ENCODE measurements at regions not wholly inside any gene's neighbourhood (a gene's known extent, or its start where the extent isn't known, plus 50 kb on each side); places are given as distances from the start of the nearest gene placed in this dataset.

DNA sequence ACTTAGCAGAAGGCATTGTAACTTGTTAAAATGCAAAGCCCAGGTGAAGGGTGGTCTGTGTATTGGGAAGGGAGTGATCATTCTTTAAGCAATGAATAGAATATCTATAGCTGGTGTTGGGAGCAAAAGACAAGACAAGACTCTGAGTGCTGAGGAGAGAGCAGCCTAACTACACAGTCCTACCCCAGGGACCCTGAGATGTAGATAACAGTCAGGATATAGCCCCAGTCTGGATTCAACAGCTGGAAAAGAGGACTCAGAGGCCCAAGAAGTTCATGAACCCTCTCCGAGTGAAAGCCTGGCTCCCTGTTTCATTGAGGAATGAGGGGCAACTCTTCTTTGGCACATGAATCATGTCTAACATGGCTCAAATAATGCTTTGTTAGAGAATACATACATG lies 310.7 kb upstream of the SLC14A2 start (continued):
- TF ChIP-seq, protein P1, sequence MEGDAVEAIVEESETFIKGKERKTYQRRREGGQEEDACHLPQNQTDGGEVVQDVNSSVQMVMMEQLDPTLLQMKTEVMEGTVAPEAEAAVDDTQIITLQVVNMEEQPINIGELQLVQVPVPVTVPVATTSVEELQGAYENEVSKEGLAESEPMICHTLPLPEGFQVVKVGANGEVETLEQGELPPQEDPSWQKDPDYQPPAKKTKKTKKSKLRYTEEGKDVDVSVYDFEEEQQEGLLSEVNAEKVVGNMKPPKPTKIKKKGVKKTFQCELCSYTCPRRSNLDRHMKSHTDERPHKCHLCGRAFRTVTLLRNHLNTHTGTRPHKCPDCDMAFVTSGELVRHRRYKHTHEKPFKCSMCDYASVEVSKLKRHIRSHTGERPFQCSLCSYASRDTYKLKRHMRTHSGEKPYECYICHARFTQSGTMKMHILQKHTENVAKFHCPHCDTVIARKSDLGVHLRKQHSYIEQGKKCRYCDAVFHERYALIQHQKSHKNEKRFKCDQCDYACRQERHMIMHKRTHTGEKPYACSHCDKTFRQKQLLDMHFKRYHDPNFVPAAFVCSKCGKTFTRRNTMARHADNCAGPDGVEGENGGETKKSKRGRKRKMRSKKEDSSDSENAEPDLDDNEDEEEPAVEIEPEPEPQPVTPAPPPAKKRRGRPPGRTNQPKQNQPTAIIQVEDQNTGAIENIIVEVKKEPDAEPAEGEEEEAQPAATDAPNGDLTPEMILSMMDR (conservative IDR thresholded peaks at IDR 0.05; ENCODE audit: low read depth in 2 of 2): no peak
- TF ChIP-seq STAT1 (IDR thresholded peaks at IDR 0.05; ENCODE audit: unreplicated experiment) (no peak), NANOG (IDR thresholded peaks at IDR 0.05; ENCODE audit: borderline replicate concordance) (no peak), CREB1 (CRISPR knock-in tag; IDR thresholded peaks at IDR 0.05; ENCODE audit: low read depth) (no peak)
- TF ChIP-seq, protein P2, sequence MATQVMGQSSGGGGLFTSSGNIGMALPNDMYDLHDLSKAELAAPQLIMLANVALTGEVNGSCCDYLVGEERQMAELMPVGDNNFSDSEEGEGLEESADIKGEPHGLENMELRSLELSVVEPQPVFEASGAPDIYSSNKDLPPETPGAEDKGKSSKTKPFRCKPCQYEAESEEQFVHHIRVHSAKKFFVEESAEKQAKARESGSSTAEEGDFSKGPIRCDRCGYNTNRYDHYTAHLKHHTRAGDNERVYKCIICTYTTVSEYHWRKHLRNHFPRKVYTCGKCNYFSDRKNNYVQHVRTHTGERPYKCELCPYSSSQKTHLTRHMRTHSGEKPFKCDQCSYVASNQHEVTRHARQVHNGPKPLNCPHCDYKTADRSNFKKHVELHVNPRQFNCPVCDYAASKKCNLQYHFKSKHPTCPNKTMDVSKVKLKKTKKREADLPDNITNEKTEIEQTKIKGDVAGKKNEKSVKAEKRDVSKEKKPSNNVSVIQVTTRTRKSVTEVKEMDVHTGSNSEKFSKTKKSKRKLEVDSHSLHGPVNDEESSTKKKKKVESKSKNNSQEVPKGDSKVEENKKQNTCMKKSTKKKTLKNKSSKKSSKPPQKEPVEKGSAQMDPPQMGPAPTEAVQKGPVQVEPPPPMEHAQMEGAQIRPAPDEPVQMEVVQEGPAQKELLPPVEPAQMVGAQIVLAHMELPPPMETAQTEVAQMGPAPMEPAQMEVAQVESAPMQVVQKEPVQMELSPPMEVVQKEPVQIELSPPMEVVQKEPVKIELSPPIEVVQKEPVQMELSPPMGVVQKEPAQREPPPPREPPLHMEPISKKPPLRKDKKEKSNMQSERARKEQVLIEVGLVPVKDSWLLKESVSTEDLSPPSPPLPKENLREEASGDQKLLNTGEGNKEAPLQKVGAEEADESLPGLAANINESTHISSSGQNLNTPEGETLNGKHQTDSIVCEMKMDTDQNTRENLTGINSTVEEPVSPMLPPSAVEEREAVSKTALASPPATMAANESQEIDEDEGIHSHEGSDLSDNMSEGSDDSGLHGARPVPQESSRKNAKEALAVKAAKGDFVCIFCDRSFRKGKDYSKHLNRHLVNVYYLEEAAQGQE (IDR thresholded peaks at IDR 0.05; ENCODE audit: unreplicated experiment): no peak

DNA sequence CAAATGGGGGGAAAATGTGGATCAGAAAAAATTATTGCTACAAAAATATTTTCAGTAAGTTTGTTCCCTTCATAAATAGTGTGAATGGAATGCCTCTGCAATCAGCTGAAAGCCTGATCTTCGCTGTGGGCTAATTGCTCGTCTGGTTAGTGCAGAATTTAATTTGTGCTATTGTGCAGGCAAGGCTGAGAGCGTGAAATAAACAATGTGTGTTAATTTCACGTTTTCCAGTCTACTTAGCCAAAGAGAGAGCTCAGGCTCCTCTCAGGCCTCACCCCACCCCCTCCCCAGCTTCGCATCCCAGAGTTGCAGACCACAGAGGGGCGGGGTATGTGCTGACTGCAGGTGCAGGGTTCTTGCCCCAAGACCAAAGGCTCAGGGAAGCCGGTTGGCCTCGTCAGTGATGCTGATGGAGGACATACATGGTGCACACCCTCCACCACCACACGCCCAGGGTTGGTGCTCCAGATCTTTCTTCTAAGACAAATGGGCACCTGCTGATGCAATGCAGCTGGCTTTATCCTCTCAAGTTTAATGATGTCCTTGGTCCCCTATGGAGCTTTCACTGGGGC lies 302.6 kb upstream of the SLC14A2 start:
- peaks cover 10% of the 10 kb centered on the region for H3K9me2 ChIP-seq (ENCODE audit: insufficient read depth)
- no peak overlapping the region for H3K27ac ChIP-seq (ENCODE audit: low read depth)
- H2AFZ ChIP-seq: no peak overlapping the region
- H4K20me1 ChIP-seq (replicated peaks; ENCODE audit: insufficient read depth): no peaks in the 10 kb centered on the region; the same call in 1 of the 2 replicates
- no peak for ATAC-seq
- H3K4me2 ChIP-seq: no peak overlapping the region
- Mint-ChIP-seq H3K36me3 (ENCODE audit: low read depth) (no peaks in the 10 kb centered on the region), H3K4me1 (peaks cover 6% of the 10 kb centered on the region; the same call in 2 of the 3 replicates), H3K9me3 (no peaks in the 10 kb centered on the region), H3K27ac (no peak overlapping the region; the same call in 1 of the 2 replicates), H3K27me3 (ENCODE audit: insufficient read depth, low read depth, poor library complexity) (no peaks in the 10 kb centered on the region), H3K4me3 (no peak overlapping the region)
- no peak overlapping the region for H3K4me3 ChIP-seq
- H3K36me3 ChIP-seq (ENCODE audit: insufficient read depth): no peaks in the 10 kb centered on the region
- peak; percentile 13 for DNase-seq (ENCODE audit: low spot score)
- H3K79me2 ChIP-seq (replicated peaks; ENCODE audit: insufficient read depth): no peaks in the 10 kb centered on the region
- H3K27me3 ChIP-seq (ENCODE audit: insufficient read depth): no peaks in the 10 kb centered on the region
- no peaks in the 10 kb centered on the region for H3F3A ChIP-seq (replicated peaks; ENCODE audit: low read depth)
- H3K4me1 ChIP-seq (ENCODE audit: insufficient read depth): peaks cover 6% of the 10 kb centered on the region
- TF ChIP-seq CREB1 (CRISPR knock-in tag; IDR thresholded peaks at IDR 0.05; ENCODE audit: low read depth): no peak
- TF ChIP-seq, protein P1 (conservative IDR thresholded peaks at IDR 0.05; ENCODE audit: low read depth in 2 of 2): no peak
- TF ChIP-seq, protein P3, sequence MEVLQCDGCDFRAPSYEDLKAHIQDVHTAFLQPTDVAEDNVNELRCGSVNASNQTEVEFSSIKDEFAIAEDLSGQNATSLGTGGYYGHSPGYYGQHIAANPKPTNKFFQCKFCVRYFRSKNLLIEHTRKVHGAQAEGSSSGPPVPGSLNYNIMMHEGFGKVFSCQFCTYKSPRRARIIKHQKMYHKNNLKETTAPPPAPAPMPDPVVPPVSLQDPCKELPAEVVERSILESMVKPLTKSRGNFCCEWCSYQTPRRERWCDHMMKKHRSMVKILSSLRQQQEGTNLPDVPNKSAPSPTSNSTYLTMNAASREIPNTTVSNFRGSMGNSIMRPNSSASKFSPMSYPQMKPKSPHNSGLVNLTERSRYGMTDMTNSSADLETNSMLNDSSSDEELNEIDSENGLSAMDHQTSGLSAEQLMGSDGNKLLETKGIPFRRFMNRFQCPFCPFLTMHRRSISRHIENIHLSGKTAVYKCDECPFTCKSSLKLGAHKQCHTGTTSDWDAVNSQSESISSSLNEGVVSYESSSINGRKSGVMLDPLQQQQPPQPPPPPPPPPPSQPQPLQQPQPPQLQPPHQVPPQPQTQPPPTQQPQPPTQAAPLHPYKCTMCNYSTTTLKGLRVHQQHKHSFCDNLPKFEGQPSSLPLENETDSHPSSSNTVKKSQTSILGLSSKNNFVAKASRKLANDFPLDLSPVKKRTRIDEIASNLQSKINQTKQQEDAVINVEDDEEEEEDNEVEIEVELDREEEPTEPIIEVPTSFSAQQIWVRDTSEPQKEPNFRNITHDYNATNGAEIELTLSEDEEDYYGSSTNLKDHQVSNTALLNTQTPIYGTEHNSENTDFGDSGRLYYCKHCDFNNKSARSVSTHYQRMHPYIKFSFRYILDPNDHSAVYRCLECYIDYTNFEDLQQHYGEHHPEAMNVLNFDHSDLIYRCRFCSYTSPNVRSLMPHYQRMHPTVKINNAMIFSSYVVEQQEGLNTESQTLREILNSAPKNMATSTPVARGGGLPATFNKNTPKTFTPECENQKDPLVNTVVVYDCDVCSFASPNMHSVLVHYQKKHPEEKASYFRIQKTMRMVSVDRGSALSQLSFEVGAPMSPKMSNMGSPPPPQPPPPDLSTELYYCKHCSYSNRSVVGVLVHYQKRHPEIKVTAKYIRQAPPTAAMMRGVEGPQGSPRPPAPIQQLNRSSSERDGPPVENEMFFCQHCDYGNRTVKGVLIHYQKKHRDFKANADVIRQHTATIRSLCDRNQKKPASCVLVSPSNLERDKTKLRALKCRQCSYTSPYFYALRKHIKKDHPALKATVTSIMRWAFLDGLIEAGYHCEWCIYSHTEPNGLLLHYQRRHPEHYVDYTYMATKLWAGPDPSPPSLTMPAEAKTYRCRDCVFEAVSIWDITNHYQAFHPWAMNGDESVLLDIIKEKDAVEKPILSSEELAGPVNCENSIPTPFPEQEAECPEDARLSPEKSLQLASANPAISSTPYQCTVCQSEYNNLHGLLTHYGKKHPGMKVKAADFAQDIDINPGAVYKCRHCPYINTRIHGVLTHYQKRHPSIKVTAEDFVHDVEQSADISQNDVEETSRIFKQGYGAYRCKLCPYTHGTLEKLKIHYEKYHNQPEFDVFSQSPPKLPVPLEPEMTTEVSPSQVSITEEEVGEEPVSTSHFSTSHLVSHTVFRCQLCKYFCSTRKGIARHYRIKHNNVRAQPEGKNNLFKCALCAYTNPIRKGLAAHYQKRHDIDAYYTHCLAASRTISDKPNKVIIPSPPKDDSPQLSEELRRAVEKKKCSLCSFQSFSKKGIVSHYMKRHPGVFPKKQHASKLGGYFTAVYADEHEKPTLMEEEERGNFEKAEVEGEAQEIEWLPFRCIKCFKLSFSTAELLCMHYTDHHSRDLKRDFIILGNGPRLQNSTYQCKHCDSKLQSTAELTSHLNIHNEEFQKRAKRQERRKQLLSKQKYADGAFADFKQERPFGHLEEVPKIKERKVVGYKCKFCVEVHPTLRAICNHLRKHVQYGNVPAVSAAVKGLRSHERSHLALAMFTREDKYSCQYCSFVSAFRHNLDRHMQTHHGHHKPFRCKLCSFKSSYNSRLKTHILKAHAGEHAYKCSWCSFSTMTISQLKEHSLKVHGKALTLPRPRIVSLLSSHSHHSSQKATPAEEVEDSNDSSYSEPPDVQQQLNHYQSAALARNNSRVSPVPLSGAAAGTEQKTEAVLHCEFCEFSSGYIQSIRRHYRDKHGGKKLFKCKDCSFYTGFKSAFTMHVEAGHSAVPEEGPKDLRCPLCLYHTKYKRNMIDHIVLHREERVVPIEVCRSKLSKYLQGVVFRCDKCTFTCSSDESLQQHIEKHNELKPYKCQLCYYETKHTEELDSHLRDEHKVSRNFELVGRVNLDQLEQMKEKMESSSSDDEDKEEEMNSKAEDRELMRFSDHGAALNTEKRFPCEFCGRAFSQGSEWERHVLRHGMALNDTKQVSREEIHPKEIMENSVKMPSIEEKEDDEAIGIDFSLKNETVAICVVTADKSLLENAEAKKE (CRISPR knock-in tag; IDR thresholded peaks at IDR 0.05): no peak
